Neuronal stem cell (in vitro differentiated cells): ENCODE measurements at regions not wholly inside any gene's neighbourhood (a gene's known extent, or its start where the extent isn't known, plus 50 kb on each side); places are given as distances from the start of the nearest gene placed in this dataset.

Source experiments
- DNase-seq: peaks from one replicate; pipeline ENCODE4 v3.0.0-alpha.2; 2013; ENCODE audit warnings: low spot score
- H2AFZ ChIP-seq: one replicate; pipeline ENCODE4 v1.6.1; 2013; ENCODE audit warnings: mild to moderate bottlenecking, low read length, inconsistent platforms
- H2AK5ac ChIP-seq: 2 replicates; pipeline ENCODE4 v1.6.1; 2013; ENCODE audit warnings: low read depth, mild to moderate bottlenecking, inconsistent platforms, low read length, moderate library complexity, mixed read lengths
- H2BK120ac ChIP-seq: 2 replicates; pipeline ENCODE4 v1.6.1; 2013; ENCODE audit warnings: low read depth, mild to moderate bottlenecking, inconsistent platforms, low read length, moderate library complexity, mixed read lengths
- H2BK12ac ChIP-seq: one replicate; pipeline ENCODE4 v1.6.1; 2013; ENCODE audit warnings: low read length, inconsistent platforms
- H2BK15ac ChIP-seq: 2 replicates; pipeline ENCODE4 v1.6.1; 2013; ENCODE audit warnings: mild to moderate bottlenecking, low read length, inconsistent platforms, mixed read lengths
- H2BK5ac ChIP-seq: one replicate; pipeline ENCODE4 v1.6.1; 2013; ENCODE audit warnings: inconsistent platforms, mild to moderate bottlenecking, low read length, moderate library complexity
- H3K14ac ChIP-seq: one replicate; pipeline ENCODE4 v1.6.1; 2013; ENCODE audit warnings: low read length, inconsistent platforms
- H3K18ac ChIP-seq: 2 replicates; pipeline ENCODE4 v1.6.1; 2013; ENCODE audit warnings: low read length, inconsistent platforms
- H3K23ac ChIP-seq: 2 replicates; pipeline ENCODE4 v1.6.1; 2013; ENCODE audit warnings: low read depth, mild to moderate bottlenecking, mixed read lengths, low read length, inconsistent platforms; ENCODE audit not compliant: poor library complexity
- H3K27ac ChIP-seq: replicated peaks from 3 replicates; pipeline ENCODE4 v1.5.1; 2013; ENCODE audit warnings: low read length, inconsistent platforms
- H3K27me3 ChIP-seq, 3 experiments: 2 replicates each; pipeline ENCODE4 v1.6.1; 2013; ENCODE audit warnings: low read length in 3 of 3, mild to moderate bottlenecking in 2 of 3, inconsistent platforms in 1 of 3, low read depth in 1 of 3, mixed read lengths in 1 of 3, moderate library complexity in 1 of 3; ENCODE audit not compliant: control insufficient read depth in 3 of 3, insufficient read depth in 3 of 3
- H3K36me3 ChIP-seq, 2 donors: replicated peaks in 1 of 2; 2 replicates each; pipeline ENCODE4 v1.6.1; 2013; ENCODE audit warnings: low read length in 2 of 2; ENCODE audit not compliant: control insufficient read depth in 2 of 2, insufficient read depth in 2 of 2
- H3K4ac ChIP-seq: 2 replicates; pipeline ENCODE4 v1.6.1; 2013; ENCODE audit warnings: inconsistent platforms, mild to moderate bottlenecking, low read length, moderate library complexity
- H3K4me1 ChIP-seq, 2 donors: 1 replicate in 1 of 2; 2 replicates in 1 of 2; pipeline ENCODE4 v1.6.1; 2013; ENCODE audit warnings: low read length in 2 of 2, low read depth in 1 of 2; ENCODE audit not compliant: control insufficient read depth in 2 of 2, insufficient read depth in 1 of 2
- H3K4me2 ChIP-seq: one replicate; pipeline ENCODE4 v1.6.1; 2013; ENCODE audit warnings: mild to moderate bottlenecking, low read length, inconsistent platforms; ENCODE audit not compliant: insufficient read depth, poor library complexity, severe bottlenecking
- H3K4me3 ChIP-seq, 2 donors: 2 replicates each; pipeline ENCODE4 v1.5.1; 2013; ENCODE audit warnings: low read length in 2 of 2, mild to moderate bottlenecking in 2 of 2, inconsistent platforms in 1 of 2, moderate library complexity in 1 of 2
- H3K79me1 ChIP-seq: one replicate; pipeline ENCODE4 v1.6.1; 2013; ENCODE audit warnings: low read depth, mild to moderate bottlenecking, inconsistent platforms, low read length, moderate library complexity
- H3K9ac ChIP-seq: one replicate; pipeline ENCODE4 v1.6.1; 2013; ENCODE audit warnings: mild to moderate bottlenecking, low read depth, low read length, inconsistent platforms; ENCODE audit not compliant: poor library complexity
- H3K9me3 ChIP-seq, 2 donors: replicated peaks in 1 of 2; 2 replicates each; pipeline versions ENCODE3 to v1.6.1; 2013; ENCODE audit warnings: low read length in 2 of 2, mild to moderate bottlenecking in 2 of 2, inconsistent platforms in 1 of 2, low read depth in 1 of 2, mixed read lengths in 1 of 2, moderate library complexity in 1 of 2; ENCODE audit not compliant: control insufficient read depth in 2 of 2, insufficient read depth in 1 of 2
- H4K8ac ChIP-seq: one replicate; pipeline ENCODE4 v1.6.1; 2013; ENCODE audit warnings: low read depth, mild to moderate bottlenecking, inconsistent platforms, low read length, moderate library complexity
- H4K91ac ChIP-seq: one replicate; pipeline ENCODE4 v1.6.1; 2013; ENCODE audit warnings: low read length, low read depth, mild to moderate bottlenecking, inconsistent platforms; ENCODE audit not compliant: poor library complexity
- WGBS, 2 donors: extraction: QIAGEN DNeasy Blood & Tissue Kit; methylation state at CpG; one replicate each; pipeline ENCODE4 v1.1.7; 2013; ENCODE audit warnings: missing lambda C conversion rate in 2 of 2, mixed read lengths in 1 of 2; ENCODE audit not compliant: insufficient read length in 2 of 2, insufficient replicate concordance in 1 of 2; ENCODE audit errors: extremely low coverage in 2 of 2; 5-methylcytosine and 5-hydroxymethylcytosine counted together

- Histone ChIP-seq H2BK15ac (no peak overlapping the region), H2AK5ac (no peak overlapping the region), H3K4me1 (no peaks in the 10 kb centered on the region), H4K91ac (no peak overlapping the region), H3K9ac (no peak overlapping the region), H2BK12ac (no peak overlapping the region), H3K27me3 (no peaks in the 10 kb centered on the region), H3K36me3 (no peaks in the 10 kb centered on the region), H2BK5ac (no peak overlapping the region), H3K14ac (no peak overlapping the region), H3K23ac (no peak overlapping the region), H3K4me3 (no peak overlapping the region), H3K27ac (no peak overlapping the region), H3K4me2 (no peak overlapping the region), H3K18ac (no peak overlapping the region), H4K8ac (no peak overlapping the region), H2AFZ (no peak overlapping the region), H2BK120ac (no peak overlapping the region), H3K79me1 (no peaks in the 10 kb centered on the region), H3K9me3 (no peaks in the 10 kb centered on the region), H3K4ac (no peak overlapping the region)
- no CpG with 5 or more reads among the region's 1 CpG for WGBS, 2 donors
- no peak for DNase-seq
Observed at GRCh38 chr10:89092439-89092838, 101.8 kb downstream of the FAS start.

GRCh38 chr10:89091496-89091895, 100.9 kb downstream of the FAS start:
- Histone ChIP-seq H3K4me2 (no peak overlapping the region), H3K18ac (no peak overlapping the region), H3K27ac (no peak overlapping the region), H3K4me1 (peaks cover 0 to 4% of the 10 kb centered on the region in 2 donors), H3K9ac (no peak overlapping the region), H2BK120ac (no peak overlapping the region), H3K14ac (no peak overlapping the region), H3K79me1 (no peaks in the 10 kb centered on the region), H3K23ac (no peak overlapping the region), H3K4ac (no peak overlapping the region), H2BK5ac (no peak overlapping the region), H2BK12ac (no peak overlapping the region), H3K4me3 (no peak overlapping the region), H2BK15ac (no peak overlapping the region), H3K9me3 (no peaks in the 10 kb centered on the region), H2AK5ac (no peak overlapping the region), H4K91ac (no peak overlapping the region), H3K36me3 (no peaks in the 10 kb centered on the region), H2AFZ (no peak overlapping the region), H4K8ac (no peak overlapping the region), H3K27me3 (no peaks in the 10 kb centered on the region)
- WGBS, 2 donors, result no CpG with 5 or more reads among the region's 3 CpGs
- no peak for DNase-seq

DNA sequence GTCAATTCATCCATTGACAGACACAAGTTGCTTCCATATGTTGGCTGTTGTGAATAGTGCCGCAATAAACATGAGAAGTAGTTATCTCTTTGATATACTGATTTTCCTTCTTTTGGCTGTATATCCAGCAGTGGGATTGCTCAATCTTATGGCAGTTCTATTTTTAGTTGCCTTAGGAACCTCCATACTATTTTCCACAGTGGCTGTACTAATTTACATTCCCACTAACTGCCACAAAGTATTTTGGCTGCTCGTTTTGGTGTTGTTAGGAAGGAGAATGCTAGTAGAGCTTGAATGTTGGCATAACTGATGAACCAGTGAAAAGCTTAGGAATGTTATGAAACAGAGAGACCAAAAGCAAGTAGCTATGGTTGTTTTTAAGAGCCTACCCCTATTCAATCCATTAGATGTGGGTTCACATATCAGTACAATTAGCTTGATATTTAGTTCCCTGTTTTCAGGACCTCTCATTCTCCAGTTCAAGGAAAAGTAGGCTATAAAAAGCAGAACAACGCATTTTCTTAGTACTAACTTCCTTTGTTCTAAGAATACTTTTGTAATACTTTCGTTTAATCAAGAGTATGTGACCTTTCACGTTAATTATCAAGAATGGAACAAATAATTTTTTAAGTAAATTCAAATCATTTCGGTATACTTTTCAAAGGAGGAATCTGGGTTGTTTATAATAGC, 100.3 kb downstream of the FAS start:
- Histone ChIP-seq H2BK15ac (no peak overlapping the region), H3K9me3 (no peaks in the 10 kb centered on the region), H3K36me3 (no peaks in the 10 kb centered on the region), H3K4me3 (no peak overlapping the region), H3K14ac (no peak overlapping the region), H3K18ac (no peak overlapping the region), H3K27ac (no peak overlapping the region), H3K27me3 (no peaks in the 10 kb centered on the region), H2BK5ac (no peak overlapping the region), H3K4ac (no peak overlapping the region), H2BK12ac (no peak overlapping the region), H3K4me2 (no peak overlapping the region), H2AFZ (no peak overlapping the region), H3K4me1 (peaks cover 0 to 4% of the 10 kb centered on the region in 2 donors), H2BK120ac (no peak overlapping the region), H2AK5ac (no peak overlapping the region), H4K8ac (no peak overlapping the region), H3K9ac (no peak overlapping the region), H3K79me1 (no peaks in the 10 kb centered on the region), H3K23ac (no peak overlapping the region), H4K91ac (no peak overlapping the region)
- no CpG with 5 or more reads among the region's 6 CpGs for WGBS, 2 donors
- DNase-seq, result no peak

GRCh38 chr10:89086801-89087521, 96.4 kb downstream of the FAS start:
- Histone ChIP-seq H3K18ac (no peak overlapping the region), H3K79me1 (no peaks in the 10 kb centered on the region), H2BK5ac (no peak overlapping the region), H3K4me2 (no peak overlapping the region), H2BK120ac (no peak overlapping the region), H4K8ac (no peak overlapping the region), H3K4me3 (no peak overlapping the region), H3K4me1 (peaks cover 0 to 4% of the 10 kb centered on the region in 2 donors), H2AK5ac (no peak overlapping the region), H3K36me3 (no peaks in the 10 kb centered on the region), H3K4ac (no peak overlapping the region), H3K9ac (no peak overlapping the region), H3K27me3 (no peaks in the 10 kb centered on the region), H2AFZ (peak overlapping the region; percentile 73), H3K9me3 (no peaks in the 10 kb centered on the region), H2BK12ac (no peak overlapping the region), H3K14ac (no peak overlapping the region), H3K23ac (no peak overlapping the region), H3K27ac (no peak overlapping the region), H4K91ac (no peak overlapping the region), H2BK15ac (no peak overlapping the region)
- WGBS, 2 donors, result no CpG with 5 or more reads among the region's 13 CpGs
- DNase-seq, result no peak
